ENCODE measurements at regions not wholly inside any gene's neighbourhood (a gene's known extent, or its start where the extent isn't known, plus 50 kb on each side); places are given as distances from the start of the nearest gene placed in this dataset.

GRCh38 chr15:25504307-25504706 is 65.5 kb upstream of the UBE3A start:
- DNase-seq: no peak

GRCh38 chr15:25501828-25502446 is 63.1 kb upstream of the UBE3A start:
- DNase-seq: peak; percentile 33

- no peak for DNase-seq
Measured at GRCh38 chr15:25498835-25499234, 60.0 kb upstream of the UBE3A start.

GRCh38 chr15:25497934-25498333 is 59.1 kb upstream of the UBE3A start:
- DNase-seq: no peak

GRCh38 chr15:25493823-25494526 is 55.2 kb upstream of the UBE3A start:
- no peak for DNase-seq

- no peak for DNase-seq
Measured at GRCh38 chr15:25492315-25492714, 53.5 kb upstream of the UBE3A start.

Data from muscle of arm (tissue), 1 donor.